Kidney capillary endothelial cell (primary cell): ENCODE measurements at regions not wholly inside any gene's neighbourhood (a gene's known extent, or its start where the extent isn't known, plus 50 kb on each side); places are given as distances from the start of the nearest gene placed in this dataset.

Experiments used
- DNase-seq: peaks from one replicate; pipeline ENCODE4 v3.0.0-alpha.2; 2018; ENCODE audit warnings: low spot score

DNA sequence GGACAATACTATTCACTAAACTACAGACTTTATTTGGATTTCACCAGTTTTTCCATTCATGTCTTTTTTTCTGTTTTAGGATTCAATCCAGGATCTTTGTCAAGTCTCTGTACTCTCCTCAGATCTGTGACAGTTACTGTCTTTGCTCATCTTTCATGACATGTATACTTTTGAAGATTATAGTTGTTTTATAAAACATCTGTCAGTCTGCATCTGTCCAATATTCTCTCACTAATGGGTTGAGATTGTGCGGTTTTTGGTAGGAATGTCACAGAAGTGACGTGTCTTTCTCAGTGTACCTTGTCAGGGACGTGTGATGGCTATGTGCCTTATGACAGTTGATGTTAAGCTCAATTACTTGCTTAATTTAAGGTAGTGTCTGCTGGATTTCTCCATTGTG is 124.9 kb upstream of the TPK1 start:
- DNase-seq, result no peak

DNA sequence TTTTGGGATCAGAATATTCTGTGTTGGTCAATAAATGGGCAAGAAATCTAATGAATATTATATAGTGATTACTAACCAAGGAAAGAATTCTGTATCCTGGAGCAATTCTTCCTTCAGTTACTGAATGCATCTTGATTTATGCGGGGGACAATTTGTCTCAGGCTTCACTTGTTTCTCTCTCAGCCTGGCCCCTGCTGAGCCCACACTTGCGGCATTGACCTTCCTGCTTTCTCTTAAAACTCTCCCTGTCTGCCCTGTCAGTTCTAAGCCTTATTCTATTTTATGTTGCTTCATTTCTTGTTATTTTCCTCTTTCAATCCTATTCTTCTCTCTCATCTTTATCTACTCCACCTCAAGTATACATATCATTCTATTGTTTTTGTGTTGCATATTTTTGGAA is 122.1 kb upstream of the TPK1 start:
- no peak for DNase-seq

DNA sequence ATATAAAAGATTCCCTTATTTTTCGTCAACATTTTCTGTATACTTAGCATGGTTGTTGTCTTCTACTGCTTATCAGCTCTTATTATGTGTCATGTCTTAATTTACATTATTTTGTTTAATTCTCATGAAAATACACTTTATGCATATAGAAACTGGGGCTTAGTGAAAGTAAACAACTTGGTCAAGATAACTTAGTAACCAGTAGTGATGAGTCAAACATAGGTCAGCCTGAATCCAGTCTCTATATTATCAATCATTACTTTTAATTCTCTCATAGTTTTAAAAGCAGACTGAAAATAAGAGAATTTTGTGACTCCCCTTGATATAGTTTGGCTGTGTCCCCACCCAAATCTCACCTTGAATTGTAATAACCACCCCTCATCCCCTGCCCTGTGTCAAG is 119.6 kb upstream of the TPK1 start:
- no peak for DNase-seq

DNA sequence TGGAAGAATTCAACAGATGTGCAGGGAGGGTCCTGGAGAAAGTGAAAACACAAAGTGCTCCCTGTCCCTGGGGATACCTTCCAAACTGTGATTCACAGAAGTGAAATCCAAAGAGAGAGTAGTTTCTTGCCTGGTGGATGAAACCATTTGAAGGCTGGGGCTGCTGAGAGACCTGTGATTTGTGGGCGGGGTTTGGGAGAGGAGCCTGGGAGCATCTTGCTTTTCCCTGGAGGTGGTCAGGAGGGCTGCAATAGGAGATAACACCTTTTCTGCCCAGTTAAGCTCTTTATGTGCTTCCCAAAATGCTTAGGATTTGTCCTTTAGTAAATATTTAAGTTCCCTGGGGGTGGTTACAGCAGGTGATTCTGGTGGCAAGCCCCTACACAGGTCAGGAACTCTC is 105.3 kb upstream of the TPK1 start:
- no peak for DNase-seq

DNA sequence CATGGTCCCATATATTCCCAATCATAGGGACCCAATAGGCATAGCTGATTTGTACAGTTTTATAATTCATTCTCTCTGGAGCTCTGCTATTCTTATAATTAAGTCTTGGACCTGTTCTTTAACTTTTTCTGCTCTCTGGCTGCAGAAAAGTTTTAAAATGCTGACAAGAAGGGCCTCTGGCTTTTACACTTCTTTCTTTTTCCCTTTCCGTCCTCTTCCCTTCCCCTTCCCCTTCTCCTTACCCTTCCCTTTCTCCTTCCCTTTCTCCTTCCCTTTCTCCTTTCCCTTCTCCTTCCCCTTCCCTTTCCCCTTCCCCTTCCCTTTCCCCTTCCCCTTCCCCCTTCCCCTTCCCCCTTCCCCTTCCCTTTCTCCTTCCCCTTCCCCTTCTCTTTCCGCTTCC is 101.3 kb upstream of the TPK1 start:
- DNase-seq, result no peak

DNA sequence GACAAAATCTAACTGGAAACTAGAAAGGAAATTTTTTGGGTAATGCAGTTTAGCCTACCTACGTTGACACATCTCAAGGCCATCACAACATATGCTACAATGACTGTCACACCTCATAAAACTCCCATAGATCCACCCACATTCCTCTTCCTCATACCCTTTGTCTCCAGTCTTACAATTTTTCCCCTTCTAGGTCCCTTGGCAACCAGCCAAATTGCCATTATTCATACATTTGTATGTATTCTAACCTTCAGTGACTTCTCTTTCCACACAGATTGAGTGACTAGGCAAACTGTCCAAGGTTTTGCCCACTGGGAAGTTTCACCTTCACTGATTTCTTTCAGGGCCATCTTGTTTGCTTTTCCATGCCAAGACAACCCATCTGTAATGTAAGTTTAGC is 100.5 kb upstream of the TPK1 start:
- no peak for DNase-seq

DNA sequence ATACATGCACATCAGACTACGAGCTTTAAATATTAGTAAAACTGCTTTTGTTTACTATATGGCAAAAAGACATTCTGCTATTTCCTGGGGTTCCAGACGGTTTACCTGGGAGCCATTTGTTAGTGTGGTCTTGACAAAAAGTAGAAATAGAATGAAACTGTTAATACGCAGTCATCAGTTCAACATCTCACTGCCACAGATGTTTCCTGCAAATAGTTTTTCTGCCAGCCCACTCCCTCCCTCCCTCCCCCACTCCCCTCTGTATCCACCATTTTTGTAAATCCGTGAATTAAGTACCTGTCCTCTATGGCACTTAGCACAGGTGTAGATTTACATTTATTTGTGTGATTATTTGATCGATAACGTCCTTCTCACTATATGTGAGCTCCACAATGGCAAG is 74.6 kb upstream of the TPK1 start:
- DNase-seq, result no peak

DNA sequence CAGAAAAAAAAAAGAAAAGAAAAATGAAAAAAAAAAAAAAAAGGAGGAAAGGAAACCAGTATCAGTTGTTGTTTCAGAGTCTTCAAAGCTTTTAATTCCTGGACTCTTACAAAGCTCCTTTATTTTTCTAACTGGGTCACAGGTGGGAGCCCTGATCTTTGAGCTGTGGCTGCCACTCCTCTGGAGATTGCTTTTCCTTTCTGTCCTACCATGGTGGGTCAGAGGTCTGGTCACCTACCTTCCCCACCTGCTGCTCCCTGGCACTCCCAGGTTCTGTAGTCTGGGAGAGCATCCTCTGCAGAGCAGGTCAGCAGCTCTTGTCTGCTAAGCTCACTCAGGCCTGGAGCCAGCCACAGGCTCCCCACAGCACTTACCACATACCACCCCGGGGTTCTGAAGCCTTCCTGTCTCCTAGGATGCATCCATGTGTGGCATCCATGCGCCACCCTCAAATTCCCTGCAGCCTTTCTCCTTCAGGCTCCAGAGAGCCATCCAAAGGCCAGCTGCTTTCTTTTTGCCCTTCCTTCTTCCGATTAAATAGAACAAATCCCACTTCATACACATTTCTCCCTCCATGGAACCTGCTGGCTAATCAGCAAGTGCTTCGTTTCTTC is 73.2 kb upstream of the TPK1 start:
- DNase-seq, result no peak

DNA sequence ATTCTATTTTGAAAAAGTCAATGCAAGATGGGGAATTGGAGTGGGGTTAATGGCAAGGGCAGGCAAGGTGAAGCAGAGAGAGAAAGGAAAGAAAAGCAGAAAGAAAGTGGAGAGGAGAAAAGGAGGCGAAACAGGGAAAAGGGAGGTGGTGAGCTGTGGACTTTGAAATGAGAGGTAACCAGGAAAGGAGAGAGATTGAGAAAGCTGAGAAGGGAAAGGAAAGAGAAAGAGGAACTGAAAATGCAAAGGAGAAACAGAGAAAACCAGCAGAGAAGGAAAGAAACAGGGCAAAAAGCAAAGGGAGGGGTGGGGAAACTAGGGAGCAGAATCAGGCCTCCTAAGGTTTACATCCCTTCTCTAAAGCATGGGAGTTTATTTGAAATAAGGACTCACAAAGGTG is 72.5 kb upstream of the TPK1 start:
- DNase-seq, result no peak

DNA sequence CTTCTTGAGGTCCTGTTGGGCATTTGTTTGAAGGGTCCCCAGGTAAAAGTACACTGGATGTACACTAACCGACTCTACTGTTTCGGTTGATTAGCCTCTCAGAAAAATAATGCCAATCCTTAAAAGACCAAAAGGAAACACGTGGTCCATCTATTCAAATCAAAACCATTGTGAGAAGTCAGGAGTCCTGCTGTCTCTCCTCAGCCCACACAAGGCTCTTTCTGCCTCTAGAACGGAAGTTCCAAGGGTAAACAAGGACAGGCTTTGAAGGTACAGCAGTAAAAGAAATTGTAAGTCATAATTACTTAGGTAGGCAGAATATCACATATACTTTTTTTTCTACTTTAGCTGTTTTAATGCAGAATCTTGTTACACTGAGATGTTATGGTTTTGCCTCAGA is 71.7 kb upstream of the TPK1 start:
- DNase-seq, result no peak

DNA sequence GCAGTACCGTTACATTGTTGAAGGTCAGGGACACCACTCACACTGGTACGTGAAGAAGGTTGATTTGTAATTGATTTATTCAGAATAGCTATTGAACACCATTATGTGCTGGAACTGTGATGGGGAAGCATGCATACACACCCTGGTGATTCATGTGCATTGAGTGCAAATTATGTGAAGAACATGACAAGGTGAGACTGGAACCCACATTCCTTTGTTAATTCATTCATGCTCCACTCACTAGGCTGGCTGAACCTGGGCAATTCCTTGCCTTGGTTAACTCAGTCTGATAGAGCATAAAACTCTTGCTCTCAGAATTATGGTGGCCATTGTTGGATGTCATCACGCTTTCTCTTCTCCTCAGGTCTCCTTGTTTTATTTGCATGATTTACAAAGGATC is 67.3 kb upstream of the TPK1 start:
- DNase-seq, result no peak

DNA sequence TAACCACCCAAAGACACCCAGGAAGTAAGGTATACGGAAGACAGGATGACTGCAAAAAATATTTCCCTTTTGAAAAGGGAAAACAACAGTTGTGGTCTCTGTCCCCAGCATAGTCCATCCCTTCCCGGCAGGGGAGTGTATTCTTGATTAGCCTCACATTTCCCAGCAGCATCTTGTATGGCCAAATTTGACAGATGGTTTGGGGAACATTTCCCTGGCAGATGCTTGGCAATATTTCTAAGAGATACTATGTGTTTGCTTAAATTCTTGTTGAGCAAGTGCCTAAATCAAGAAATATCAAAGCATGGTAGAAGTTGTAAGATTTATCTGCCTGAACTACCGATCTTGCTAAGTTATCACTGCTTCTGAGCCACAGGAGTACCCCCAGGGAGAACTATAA is 56.9 kb upstream of the TPK1 start:
- no peak for DNase-seq
